H9 (cell line): ENCODE measurements at regions not wholly inside any gene's neighbourhood (a gene's known extent, or its start where the extent isn't known, plus 50 kb on each side); places are given as distances from the start of the nearest gene placed in this dataset.

Experiments used
- DNase-seq: peaks from one replicate; pipeline ENCODE4 v3.0.0-alpha.2; 2017
- H2AFZ ChIP-seq: one replicate; pipeline ENCODE4 v1.6.1; 2013; ENCODE audit warnings: mild to moderate bottlenecking, low read length, control low read depth, moderate library complexity
- H2AK5ac ChIP-seq: 2 replicates; pipeline ENCODE4 v1.6.1; 2013; ENCODE audit warnings: low read length, control low read depth, mixed read lengths; ENCODE audit not compliant: insufficient read length
- H2BK120ac ChIP-seq: one replicate; pipeline ENCODE4 v1.6.1; 2013; ENCODE audit warnings: low read depth, mild to moderate bottlenecking, low read length, control low read depth, inconsistent platforms; ENCODE audit not compliant: poor library complexity, severe bottlenecking
- H2BK12ac ChIP-seq: 2 replicates; pipeline ENCODE4 v1.6.1; 2013; ENCODE audit warnings: low read length, control low read depth, mixed read lengths, low read depth; ENCODE audit not compliant: insufficient read length
- H2BK15ac ChIP-seq: 2 replicates; pipeline ENCODE4 v1.6.1; 2013; ENCODE audit warnings: low read depth, low read length, control low read depth
- H2BK20ac ChIP-seq: one replicate; pipeline ENCODE4 v1.6.1; 2013; ENCODE audit warnings: low read depth, mild to moderate bottlenecking, low read length, control low read depth, inconsistent platforms; ENCODE audit not compliant: poor library complexity, severe bottlenecking
- H2BK5ac ChIP-seq: 2 replicates; pipeline ENCODE4 v1.6.1; 2013; ENCODE audit warnings: low read length, control low read depth, mixed read lengths; ENCODE audit not compliant: insufficient read length
- H3K14ac ChIP-seq: 2 replicates; pipeline ENCODE4 v1.6.1; 2013; ENCODE audit warnings: low read length, control low read depth; ENCODE audit not compliant: insufficient read depth
- H3K18ac ChIP-seq: 2 replicates; pipeline ENCODE4 v1.6.1; 2013; ENCODE audit warnings: low read depth, mild to moderate bottlenecking, mixed read lengths, low read length, control low read depth; ENCODE audit not compliant: insufficient read length
- H3K23ac ChIP-seq: 2 replicates; pipeline ENCODE4 v1.6.1; 2013; ENCODE audit warnings: low read length, control low read depth, mixed read lengths, low read depth; ENCODE audit not compliant: insufficient read length
- H3K23me2 ChIP-seq: 2 replicates; pipeline ENCODE4 v1.6.1; 2013; ENCODE audit warnings: low read depth, mild to moderate bottlenecking, mixed read lengths, low read length, control low read depth; ENCODE audit not compliant: insufficient read length, poor library complexity, severe bottlenecking
- H3K27ac ChIP-seq: 2 replicates; pipeline ENCODE4 v1.5.1; 2013; ENCODE audit warnings: low read length, control low read depth, mixed read lengths, low read depth; ENCODE audit not compliant: insufficient read length
- H3K27me3 ChIP-seq: 2 replicates; pipeline ENCODE4 v1.6.1; 2013; ENCODE audit warnings: low read length, control low read depth, inconsistent platforms; ENCODE audit not compliant: insufficient read depth
- H3K4ac ChIP-seq: 2 replicates; pipeline ENCODE4 v1.6.1; 2013; ENCODE audit warnings: low read depth, mild to moderate bottlenecking, control low read depth, inconsistent platforms, low read length, moderate library complexity
- H3K4me1 ChIP-seq: 2 replicates; pipeline ENCODE4 v1.6.1; 2013; ENCODE audit warnings: low read length, control low read depth, inconsistent platforms; ENCODE audit not compliant: insufficient read depth
- H3K4me2 ChIP-seq: 2 replicates; pipeline ENCODE4 v1.6.1; 2013; ENCODE audit warnings: low read length, control low read depth, mixed read lengths; ENCODE audit not compliant: insufficient read length, insufficient read depth
- H3K56ac ChIP-seq: 2 replicates; pipeline ENCODE4 v1.6.1; 2013; ENCODE audit warnings: low read depth, mild to moderate bottlenecking, mixed read lengths, low read length, control low read depth; ENCODE audit not compliant: insufficient read length
- H3K79me1 ChIP-seq: 2 replicates; pipeline ENCODE4 v1.6.1; 2013; ENCODE audit warnings: low read depth, mild to moderate bottlenecking, moderate library complexity, low read length, control low read depth, inconsistent platforms; ENCODE audit not compliant: insufficient read depth, poor library complexity, severe bottlenecking
- H3K79me2 ChIP-seq: 2 replicates; pipeline ENCODE4 v1.6.1; 2013; ENCODE audit warnings: low read length, control low read depth, inconsistent platforms; ENCODE audit not compliant: insufficient read depth
- H3K9ac ChIP-seq: 2 replicates; pipeline ENCODE4 v1.6.1; 2013; ENCODE audit warnings: low read length, control low read depth, mixed read lengths; ENCODE audit not compliant: insufficient read length; ENCODE audit errors: extremely low read depth
- H3K9me3 ChIP-seq: one replicate; pipeline ENCODE4 v1.6.1; 2013; ENCODE audit warnings: low read depth, low read length, inconsistent platforms; ENCODE audit not compliant: control insufficient read depth
- H3T11ph ChIP-seq: one replicate; pipeline ENCODE4 v1.6.1; 2013; ENCODE audit warnings: mild to moderate bottlenecking, low read length, control low read depth, inconsistent platforms
- H4K20me1 ChIP-seq: one replicate; pipeline ENCODE4 v1.6.1; 2013; ENCODE audit not compliant: control insufficient read depth, insufficient read length, insufficient read depth
- H4K5ac ChIP-seq: 2 replicates; pipeline ENCODE4 v1.6.1; 2013; ENCODE audit warnings: low read depth, mild to moderate bottlenecking, mixed read lengths, low read length, control low read depth; ENCODE audit not compliant: insufficient read length
- H4K8ac ChIP-seq: replicated peaks from 2 replicates; pipeline ENCODE4 v1.6.1; 2013; ENCODE audit warnings: low read length, control low read depth, mixed read lengths, low read depth; ENCODE audit not compliant: insufficient read length
- H4K91ac ChIP-seq: 2 replicates; pipeline ENCODE4 v1.6.1; 2013; ENCODE audit warnings: low read depth, mild to moderate bottlenecking, moderate library complexity, mixed read lengths, low read length, control low read depth; ENCODE audit not compliant: insufficient read length
- H3K27ac Mint-ChIP-seq, 3 experiments: 2 replicates in 2 of 3; 3 replicates in 1 of 3; pipeline ENCODE4 v1.8.0; 2020 to 2021; ENCODE audit warnings: mixed read lengths in 3 of 3, mild to moderate bottlenecking in 1 of 3, moderate library complexity in 1 of 3
- H3K27me3 Mint-ChIP-seq: 2 replicates; pipeline ENCODE4 v1.8.0; 2021; ENCODE audit warnings: low read depth, mild to moderate bottlenecking, moderate library complexity, mixed read lengths
- H3K36me3 Mint-ChIP-seq, 3 experiments: 2 replicates in 2 of 3; 3 replicates in 1 of 3; pipeline ENCODE4 v1.8.0; 2020 to 2021; ENCODE audit warnings: low read depth in 3 of 3, mixed read lengths in 3 of 3; ENCODE audit not compliant: insufficient read depth in 1 of 3
- H3K4me1 Mint-ChIP-seq, 2 experiments: 2 replicates each; pipeline ENCODE4 v1.8.0; 2020; ENCODE audit warnings: mixed read lengths in 2 of 2
- H3K4me3 Mint-ChIP-seq, 2 experiments: 2 replicates in 1 of 2; 3 replicates in 1 of 2; pipeline ENCODE4 v1.8.0; 2020 to 2021; ENCODE audit warnings: mild to moderate bottlenecking in 2 of 2, mixed read lengths in 2 of 2, moderate library complexity in 1 of 2
- H3K9me3 Mint-ChIP-seq, 2 experiments: 2 replicates in 1 of 2; 3 replicates in 1 of 2; pipeline ENCODE4 v1.8.0; 2020; ENCODE audit warnings: mild to moderate bottlenecking in 2 of 2, mixed read lengths in 2 of 2, moderate library complexity in 1 of 2
- WGBS: extraction: QIAGEN DNeasy Blood & Tissue Kit; methylation state at CpG from one replicate; pipeline ENCODE4 v1.1.7; 2013; ENCODE audit warnings: missing lambda C conversion rate, low lambda C conversion rate, mixed read lengths; ENCODE audit not compliant: insufficient read length; ENCODE audit errors: extremely low coverage; 5-methylcytosine and 5-hydroxymethylcytosine counted together
- TF ChIP-seq, protein P1 (sequence below): fragments of 200-600 bp; sonication (generic); conservative IDR thresholded peaks from 3 replicates; pipeline ENCODE4 v1.8.0; 2021; ENCODE audit warnings: antibody characterized with exemption, mild to moderate bottlenecking

DNA sequence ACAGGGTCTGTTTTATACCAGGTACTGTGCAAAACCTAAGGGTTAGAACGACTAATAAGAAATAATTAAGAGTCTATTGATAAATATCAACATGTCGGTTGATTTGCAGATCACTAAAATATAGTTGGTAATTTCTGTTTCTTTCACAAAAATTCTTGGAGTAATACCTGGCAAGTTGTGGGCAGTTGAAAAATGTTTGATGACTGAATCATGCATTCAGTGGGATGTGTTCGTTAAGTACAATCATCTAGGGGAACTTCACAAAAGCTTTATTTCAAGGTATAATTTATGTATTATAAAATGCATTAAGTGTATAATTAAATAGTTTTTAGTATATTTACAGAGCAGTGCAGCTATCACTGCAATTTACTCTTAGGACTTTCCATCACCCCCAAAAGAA lies 120.0 kb downstream of the KCNA5 start:
- Histone ChIP-seq H3K4me2 (no peak overlapping the region), H3K27me3 (no peaks in the 10 kb centered on the region), H2BK15ac (no peak overlapping the region), H3K14ac (no peak overlapping the region), H3K9me3 (no peaks in the 10 kb centered on the region), H4K91ac (no peak overlapping the region), H3K23ac (no peak overlapping the region), H3K79me1 (no peaks in the 10 kb centered on the region), H2AFZ (no peak overlapping the region), H4K5ac (no peak overlapping the region), H2BK120ac (no peak overlapping the region), H3K23me2 (no peaks in the 10 kb centered on the region), H3K9ac (no peak overlapping the region), H3K18ac (no peak overlapping the region), H3K4ac (no peak overlapping the region), H3T11ph (no peak overlapping the region), H2BK12ac (no peak overlapping the region), H4K20me1 (no peaks in the 10 kb centered on the region), H3K4me1 (peaks cover 2% of the 10 kb centered on the region; the same call in 1 of the 2 replicates), H2BK20ac (no peak overlapping the region), H3K27ac (no peak overlapping the region), H2BK5ac (no peak overlapping the region), H4K8ac (no peak overlapping the region), H3K56ac (no peak overlapping the region), H3K79me2 (peaks cover 1% of the 10 kb centered on the region; the same call in 1 of the 2 replicates), H2AK5ac (no peak overlapping the region)
- no peak overlapping the region for H3K4me3 Mint-ChIP-seq
- no peak overlapping the region for H3K27ac Mint-ChIP-seq
- no peak for DNase-seq
- H3K9me3 Mint-ChIP-seq = no peaks in the 10 kb centered on the region
- TF ChIP-seq, protein P1, sequence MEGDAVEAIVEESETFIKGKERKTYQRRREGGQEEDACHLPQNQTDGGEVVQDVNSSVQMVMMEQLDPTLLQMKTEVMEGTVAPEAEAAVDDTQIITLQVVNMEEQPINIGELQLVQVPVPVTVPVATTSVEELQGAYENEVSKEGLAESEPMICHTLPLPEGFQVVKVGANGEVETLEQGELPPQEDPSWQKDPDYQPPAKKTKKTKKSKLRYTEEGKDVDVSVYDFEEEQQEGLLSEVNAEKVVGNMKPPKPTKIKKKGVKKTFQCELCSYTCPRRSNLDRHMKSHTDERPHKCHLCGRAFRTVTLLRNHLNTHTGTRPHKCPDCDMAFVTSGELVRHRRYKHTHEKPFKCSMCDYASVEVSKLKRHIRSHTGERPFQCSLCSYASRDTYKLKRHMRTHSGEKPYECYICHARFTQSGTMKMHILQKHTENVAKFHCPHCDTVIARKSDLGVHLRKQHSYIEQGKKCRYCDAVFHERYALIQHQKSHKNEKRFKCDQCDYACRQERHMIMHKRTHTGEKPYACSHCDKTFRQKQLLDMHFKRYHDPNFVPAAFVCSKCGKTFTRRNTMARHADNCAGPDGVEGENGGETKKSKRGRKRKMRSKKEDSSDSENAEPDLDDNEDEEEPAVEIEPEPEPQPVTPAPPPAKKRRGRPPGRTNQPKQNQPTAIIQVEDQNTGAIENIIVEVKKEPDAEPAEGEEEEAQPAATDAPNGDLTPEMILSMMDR = no peak
- H3K27me3 Mint-ChIP-seq = peaks cover 2% of the 10 kb centered on the region
- no peaks in the 10 kb centered on the region for H3K36me3 Mint-ChIP-seq
- no CpG with 5 or more reads among the region's 3 CpGs for WGBS
- peaks cover 11 to 12% of the 10 kb centered on the region in 2 experiments for H3K4me1 Mint-ChIP-seq
